SK-N-SH (cell line): ENCODE measurements at regions not wholly inside any gene's neighbourhood (a gene's known extent, or its start where the extent isn't known, plus 50 kb on each side); places are given as distances from the start of the nearest gene placed in this dataset.

ENCODE experiments used
- CHD2 ChIP-seq: fragments of 150-350 bp; IDR thresholded peaks from 2 replicates; pipeline ENCODE4 v1.6.1; 2018; ENCODE audit warnings: low read length; ENCODE audit not compliant: partially characterized antibody
- CTCF ChIP-seq: fragments of 200-600 bp; sonication (generic); IDR thresholded peaks from 2 replicates; pipeline ENCODE4 v1.6.1; 2017; ENCODE audit warnings: antibody characterized with exemption, mild to moderate bottlenecking, moderate library complexity
- EZH2phosphoT487 ChIP-seq: fragments of 200-600 bp; sonication (generic); IDR thresholded peaks from 2 replicates; pipeline ENCODE4 v1.6.1; 2017; ENCODE audit warnings: low read depth, mixed run types, mild to moderate bottlenecking, antibody characterized with exemption, moderate library complexity, borderline replicate concordance
- FOXM1 ChIP-seq: IDR thresholded peaks from 2 replicates; pipeline ENCODE4 v1.4.0; 2012; ENCODE audit warnings: low read depth, mild to moderate bottlenecking
- JUND ChIP-seq: IDR thresholded peaks from 2 replicates; pipeline ENCODE4 v1.4.0; 2012
- MXI1 ChIP-seq: IDR thresholded peaks from 2 replicates; pipeline ENCODE4 v1.6.1; 2012; ENCODE audit warnings: mild to moderate bottlenecking, low read depth, low read length, improper control_type of control experiment
- POLR2AphosphoS5 ChIP-seq: IDR thresholded peaks from 2 replicates; pipeline ENCODE4 v1.6.1; 2012; ENCODE audit warnings: low read depth, low read length
- RCOR1 ChIP-seq: fragments of 150-350 bp; IDR thresholded peaks from 2 replicates; pipeline ENCODE4 v1.6.1; 2017; ENCODE audit warnings: antibody characterized with exemption, low read length
- REST ChIP-seq: IDR thresholded peaks from 2 replicates; pipeline ENCODE4 v1.6.1; 2012; ENCODE audit warnings: mild to moderate bottlenecking, low read depth, low read length, moderate library complexity
- RFX5 ChIP-seq: IDR thresholded peaks from 2 replicates; pipeline ENCODE4 v1.6.1; 2012; ENCODE audit warnings: mild to moderate bottlenecking, improper control_type of control experiment, low read length
- SMC3 ChIP-seq: IDR thresholded peaks from 2 replicates; pipeline ENCODE4 v1.6.1; 2012; ENCODE audit warnings: low read depth, low read length, improper control_type of control experiment
- TCF12 ChIP-seq: IDR thresholded peaks from 2 replicates; pipeline ENCODE4 v1.4.0; 2012
- TEAD4 ChIP-seq: IDR thresholded peaks from 2 replicates; pipeline ENCODE4 v1.4.0; 2012; ENCODE audit warnings: mild to moderate bottlenecking, borderline replicate concordance; ENCODE audit not compliant: insufficient read depth
- USF2 ChIP-seq: fragments of 150-350 bp; IDR thresholded peaks from 2 replicates; pipeline ENCODE4 v1.6.1; 2017; ENCODE audit warnings: antibody characterized with exemption, low read length, low read depth, borderline replicate concordance

- TF ChIP-seq CTCF (no peak), POLR2AphosphoS5 (no peak), TEAD4 (no peak), JUND (no peak), SMC3 (no peak), EZH2phosphoT487 (no peak), RCOR1 (no peak), FOXM1 (no peak), REST (no peak), USF2 (no peak), CHD2 (no peak), TCF12 (no peak), RFX5 (no peak), MXI1 (no peak)
These were observed 87.0 kb downstream of the ANKRD60 start for GRCh38 chr20:58141496-58141895.
